Spinal cord (tissue), 9 donors: ENCODE measurements at regions not wholly inside any gene's neighbourhood (a gene's known extent, or its start where the extent isn't known, plus 50 kb on each side); places are given as distances from the start of the nearest gene placed in this dataset.

Source experiments
- DNase-seq, 6 donors: peaks; one replicate each; pipeline versions ENCODE4 v3.0.0 to v3.0.0-alpha.2; 2013 to 2015; ENCODE audit warnings: low spot score in 6 of 6, low read depth in 4 of 6
- H3K27ac ChIP-seq: one replicate; pipeline ENCODE4 v1.5.1; 2013; ENCODE audit warnings: low read depth, low read length, control low read depth
- H3K27me3 ChIP-seq: one replicate; pipeline ENCODE4 v1.6.1; 2013; ENCODE audit warnings: low read length; ENCODE audit not compliant: control insufficient read depth, insufficient read depth
- H3K36me3 ChIP-seq: one replicate; pipeline ENCODE4 v1.6.1; 2013; ENCODE audit warnings: low read length; ENCODE audit not compliant: control insufficient read depth, insufficient read depth
- H3K4me1 ChIP-seq: one replicate; pipeline ENCODE4 v1.6.1; 2013; ENCODE audit warnings: low read length; ENCODE audit not compliant: control insufficient read depth, insufficient read depth
- H3K4me3 ChIP-seq: one replicate; pipeline ENCODE4 v1.5.1; 2013; ENCODE audit warnings: low read depth, low read length, control low read depth
- H3K9me3 ChIP-seq: one replicate; pipeline ENCODE4 v1.6.1; 2013; ENCODE audit warnings: low read length; ENCODE audit not compliant: control insufficient read depth, insufficient read depth
- WGBS: methylation state at CpG from one replicate; pipeline ENCODE4 v1.1.5; 2013; ENCODE audit warnings: missing lambda C conversion rate; ENCODE audit not compliant: insufficient coverage; 5-methylcytosine and 5-hydroxymethylcytosine counted together
- donor health status: healthy.

DNA sequence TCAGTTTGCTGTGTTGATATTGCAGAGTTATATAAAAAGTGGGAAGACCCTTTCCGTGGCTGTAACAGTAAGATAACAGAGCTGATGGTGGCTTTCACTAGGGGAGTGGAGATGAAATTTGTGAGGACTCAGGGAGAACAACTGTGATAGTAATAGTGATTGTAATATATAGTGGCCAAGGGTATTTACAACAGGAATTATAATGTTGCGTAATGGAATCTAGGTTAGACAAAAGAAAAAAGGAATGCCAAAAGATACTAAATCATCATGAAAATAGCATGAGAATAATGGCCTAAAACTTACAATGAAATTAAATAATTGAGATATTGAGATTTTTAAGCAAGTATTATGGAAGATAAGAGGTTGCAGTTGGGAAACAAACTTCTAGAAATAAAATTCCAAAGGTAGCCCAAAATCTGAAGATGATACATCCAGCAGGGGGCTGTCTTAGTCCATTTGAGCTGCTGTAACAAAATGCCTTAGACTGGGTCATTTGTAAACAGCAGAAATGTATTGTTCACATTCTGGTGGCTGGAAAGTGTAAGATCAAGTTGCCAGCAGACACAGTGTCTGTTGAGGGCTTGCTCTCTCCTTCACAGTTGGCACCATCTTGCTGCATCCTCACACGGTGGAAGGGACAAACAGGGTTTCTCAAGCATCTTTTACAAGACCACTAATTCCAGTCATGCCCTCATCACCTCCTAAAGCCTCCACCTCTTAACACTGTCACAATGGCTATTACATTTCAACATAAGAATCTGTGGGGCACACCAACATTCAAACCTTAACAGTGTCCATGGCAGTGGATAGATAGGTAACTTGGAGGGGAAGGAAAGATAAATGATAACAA lies 711.2 kb downstream of the MRPL39 start:
- peak in 5 of 6 donors; percentile 6 to 58 (median 15) for DNase-seq
- Histone ChIP-seq H3K36me3 (no peaks in the 10 kb centered on the region), H3K4me3 (no peak overlapping the region), H3K27ac (no peak overlapping the region), H3K27me3 (no peaks in the 10 kb centered on the region), H3K4me1 (no peaks in the 10 kb centered on the region), H3K9me3 (no peaks in the 10 kb centered on the region)
- WGBS: 53% methylated on average over 2 of the region's 3 CpGs

DNA sequence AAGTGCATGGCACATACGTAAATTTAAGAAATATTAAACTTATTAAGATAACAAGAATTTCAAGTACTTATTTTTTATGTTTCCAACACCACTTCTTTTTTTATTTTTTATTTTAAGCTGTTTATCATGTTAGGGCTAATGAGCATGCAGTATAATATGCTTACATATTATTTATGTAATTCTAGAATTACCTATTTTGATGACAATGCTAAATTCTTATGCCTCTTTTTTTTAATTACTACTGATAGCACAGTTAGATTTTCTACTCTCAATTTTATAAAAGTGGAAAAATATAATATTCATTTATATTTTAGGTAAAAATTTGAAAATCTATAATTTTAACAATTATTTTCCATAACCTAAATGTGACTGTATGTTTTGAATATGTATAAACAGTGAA lies 713.0 kb downstream of the MRPL39 start:
- DNase-seq: no peak
- H3K27ac ChIP-seq: no peak overlapping the region
- H3K27me3 ChIP-seq: no peaks in the 10 kb centered on the region
- H3K4me1 ChIP-seq: no peaks in the 10 kb centered on the region
- no peak overlapping the region for H3K4me3 ChIP-seq
- no CpG with 5 or more reads among the region's 1 CpG for WGBS
- H3K9me3 ChIP-seq: no peaks in the 10 kb centered on the region
- no peaks in the 10 kb centered on the region for H3K36me3 ChIP-seq

DNA sequence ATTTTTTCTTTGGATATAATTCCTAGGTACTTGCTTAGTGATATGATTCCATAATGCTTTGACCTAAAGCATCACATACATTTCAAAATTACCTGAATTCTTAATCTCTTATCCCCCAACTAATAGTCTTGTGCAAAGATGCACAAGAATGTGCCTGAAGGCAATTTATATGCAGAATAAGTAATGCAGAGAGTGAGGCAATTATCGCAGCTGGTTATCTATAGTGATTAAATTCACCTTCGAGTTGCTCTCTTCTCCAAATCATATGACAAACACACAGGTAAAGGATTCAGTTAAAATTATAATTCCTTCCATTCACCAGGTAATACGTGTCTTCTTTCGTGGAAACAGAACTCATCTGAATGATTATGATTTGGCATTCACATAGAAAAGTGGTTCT lies 717.3 kb downstream of the MRPL39 start:
- Histone ChIP-seq H3K27ac (no peak overlapping the region), H3K9me3 (no peaks in the 10 kb centered on the region), H3K4me1 (no peaks in the 10 kb centered on the region), H3K4me3 (no peak overlapping the region), H3K36me3 (no peaks in the 10 kb centered on the region), H3K27me3 (no peaks in the 10 kb centered on the region)
- peak in 1 of 6 donors; percentile 65 for DNase-seq
- WGBS: no CpG with 5 or more reads among the region's 4 CpGs

DNA sequence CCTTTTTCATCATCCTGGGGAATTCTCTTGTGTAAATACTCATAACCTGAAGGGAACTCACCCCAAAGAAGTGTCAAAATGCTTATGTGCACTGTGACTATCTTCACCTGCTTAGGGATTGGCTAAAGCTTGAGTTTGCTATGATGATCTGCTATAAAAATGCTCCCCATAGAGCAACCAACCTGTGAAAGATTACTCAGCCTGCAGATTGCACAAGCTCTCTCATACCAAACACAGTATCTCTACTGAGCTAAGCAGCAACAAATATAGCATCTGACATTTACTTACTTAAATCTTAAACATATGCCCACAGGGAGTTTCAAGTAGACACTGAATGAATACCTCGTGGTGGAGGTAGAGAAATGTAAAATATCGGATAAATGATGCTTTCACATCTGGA lies 725.8 kb downstream of the MRPL39 start:
- WGBS: 100% methylated on average over 2 of the region's 2 CpGs
- no peaks in the 10 kb centered on the region for H3K4me1 ChIP-seq
- DNase-seq: peak in 1 of 6 donors; percentile 37
- H3K27ac ChIP-seq: no peak overlapping the region
- no peaks in the 10 kb centered on the region for H3K36me3 ChIP-seq
- no peaks in the 10 kb centered on the region for H3K9me3 ChIP-seq
- H3K4me3 ChIP-seq: no peak overlapping the region
- H3K27me3 ChIP-seq: no peaks in the 10 kb centered on the region

DNA sequence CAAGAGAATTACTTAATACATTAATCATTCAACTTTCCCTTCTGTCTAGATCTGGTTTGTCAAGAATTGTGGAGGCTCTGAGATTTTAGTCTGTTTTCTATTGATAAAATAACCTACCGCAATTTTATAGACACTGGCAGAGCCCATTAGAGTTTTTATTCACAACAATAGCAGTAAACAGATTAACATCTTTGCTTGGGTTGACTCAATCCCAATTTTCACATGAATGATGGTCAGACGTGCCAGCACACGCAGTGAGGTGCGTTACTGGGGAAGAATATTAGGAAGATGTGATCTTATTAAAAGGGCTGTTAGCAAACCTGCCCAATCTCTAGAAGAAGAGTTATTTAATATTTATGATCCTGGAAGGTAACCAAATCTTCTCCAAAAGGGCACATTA lies 736.6 kb downstream of the MRPL39 start:
- DNase-seq: no peak
- no peaks in the 10 kb centered on the region for H3K4me1 ChIP-seq
- no peak overlapping the region for H3K4me3 ChIP-seq
- no peaks in the 10 kb centered on the region for H3K36me3 ChIP-seq
- H3K9me3 ChIP-seq: peaks cover 2% of the 10 kb centered on the region
- no peak overlapping the region for H3K27ac ChIP-seq
- WGBS: no CpG with 5 or more reads among the region's 4 CpGs
- no peaks in the 10 kb centered on the region for H3K27me3 ChIP-seq

DNA sequence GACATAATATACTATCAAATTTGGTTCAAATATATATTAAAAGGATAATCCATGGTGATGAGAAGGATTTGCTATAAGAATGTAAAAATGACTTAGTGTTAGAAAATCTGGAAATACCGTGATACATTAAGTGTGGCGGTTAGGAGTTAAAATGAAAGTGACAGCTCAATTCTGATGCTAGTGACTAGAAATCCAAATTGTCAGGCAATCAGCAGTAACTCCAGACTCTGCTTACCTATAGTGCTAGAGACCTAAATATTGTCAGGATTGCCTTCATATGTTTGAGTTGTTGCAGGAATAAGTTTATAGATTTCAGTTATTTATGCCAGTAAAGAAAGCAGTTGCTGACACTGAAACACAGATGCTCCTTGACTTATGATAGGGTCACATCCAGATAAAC lies 737.4 kb downstream of the MRPL39 start:
- H3K4me1 ChIP-seq: no peaks in the 10 kb centered on the region
- H3K36me3 ChIP-seq: no peaks in the 10 kb centered on the region
- no peak overlapping the region for H3K27ac ChIP-seq
- H3K9me3 ChIP-seq: peaks cover 2% of the 10 kb centered on the region
- no peak for DNase-seq
- H3K27me3 ChIP-seq: no peaks in the 10 kb centered on the region
- H3K4me3 ChIP-seq: no peak overlapping the region
- WGBS: 92% methylated on average over 2 of the region's 2 CpGs

DNA sequence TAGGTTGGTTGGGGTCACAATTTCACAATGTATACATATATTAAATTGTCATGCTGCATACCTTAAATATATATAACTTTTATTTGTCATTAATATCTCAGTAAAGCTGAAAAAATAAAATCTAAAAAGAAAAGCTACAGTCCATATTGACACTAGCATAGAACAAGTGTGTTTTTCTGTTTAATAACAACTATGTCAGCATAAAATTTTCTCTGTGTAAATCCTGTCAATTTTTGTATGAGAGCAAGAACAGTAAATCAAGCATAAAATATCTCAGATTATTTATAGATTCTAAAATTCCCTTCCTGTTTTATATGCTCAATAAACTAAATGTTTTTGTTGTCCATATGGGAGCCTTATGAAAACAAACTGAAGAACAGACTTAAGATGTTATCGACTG lies 739.2 kb downstream of the MRPL39 start:
- no CpG with 5 or more reads among the region's 1 CpG for WGBS
- H3K9me3 ChIP-seq: peaks cover 2% of the 10 kb centered on the region
- no peak overlapping the region for H3K4me3 ChIP-seq
- H3K36me3 ChIP-seq: no peaks in the 10 kb centered on the region
- H3K27me3 ChIP-seq: no peaks in the 10 kb centered on the region
- H3K27ac ChIP-seq: no peak overlapping the region
- no peak for DNase-seq
- no peaks in the 10 kb centered on the region for H3K4me1 ChIP-seq

DNA sequence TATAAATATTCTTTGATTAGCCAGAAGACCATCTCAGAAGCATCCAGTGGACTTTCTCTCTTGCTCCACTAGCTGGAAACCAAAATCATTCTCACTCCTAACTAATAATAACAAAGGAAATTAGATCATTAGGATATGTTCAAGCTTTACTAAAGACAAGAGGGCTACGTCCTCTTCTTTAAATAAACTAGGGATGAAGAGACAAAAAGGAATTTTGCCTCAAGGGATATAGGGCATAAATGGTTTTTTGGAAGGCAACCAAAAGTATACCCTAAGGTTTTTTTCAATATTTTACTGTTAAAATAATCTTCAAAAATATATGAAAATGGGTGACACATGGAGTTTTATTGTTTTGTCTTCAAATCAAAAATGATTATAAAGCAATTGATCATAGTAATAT lies 745.8 kb downstream of the MRPL39 start:
- DNase-seq: no peak
- H3K4me1 ChIP-seq: no peaks in the 10 kb centered on the region
- no peak overlapping the region for H3K27ac ChIP-seq
- H3K9me3 ChIP-seq: no peaks in the 10 kb centered on the region
- no CpG with 5 or more reads among the region's 1 CpG for WGBS
- H3K4me3 ChIP-seq: no peak overlapping the region
- no peaks in the 10 kb centered on the region for H3K27me3 ChIP-seq
- H3K36me3 ChIP-seq: no peaks in the 10 kb centered on the region

DNA sequence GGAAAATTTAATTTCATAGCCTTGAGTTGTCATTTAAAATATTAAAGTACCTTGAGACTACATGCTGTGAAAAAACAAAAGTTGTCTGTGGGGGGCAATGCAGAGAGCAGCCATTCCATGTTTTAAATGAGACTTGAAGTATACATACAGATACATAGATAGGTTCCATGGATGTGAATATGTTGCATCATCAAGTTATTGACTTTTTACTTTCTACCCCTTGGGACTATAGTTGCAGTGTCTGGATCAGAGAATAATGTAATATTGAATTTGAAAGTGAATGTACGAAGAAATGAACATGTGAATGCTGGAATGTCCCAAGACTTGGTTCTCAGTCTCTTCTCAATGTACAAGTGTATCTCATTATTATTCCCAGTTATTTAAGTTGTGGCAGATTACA lies 751.0 kb downstream of the MRPL39 start:
- Histone ChIP-seq H3K27me3 (no peaks in the 10 kb centered on the region), H3K36me3 (no peaks in the 10 kb centered on the region), H3K27ac (no peak overlapping the region), H3K4me3 (no peak overlapping the region), H3K9me3 (no peaks in the 10 kb centered on the region), H3K4me1 (no peaks in the 10 kb centered on the region)
- WGBS: no CpG with 5 or more reads among the region's 1 CpG
- DNase-seq: no peak

DNA sequence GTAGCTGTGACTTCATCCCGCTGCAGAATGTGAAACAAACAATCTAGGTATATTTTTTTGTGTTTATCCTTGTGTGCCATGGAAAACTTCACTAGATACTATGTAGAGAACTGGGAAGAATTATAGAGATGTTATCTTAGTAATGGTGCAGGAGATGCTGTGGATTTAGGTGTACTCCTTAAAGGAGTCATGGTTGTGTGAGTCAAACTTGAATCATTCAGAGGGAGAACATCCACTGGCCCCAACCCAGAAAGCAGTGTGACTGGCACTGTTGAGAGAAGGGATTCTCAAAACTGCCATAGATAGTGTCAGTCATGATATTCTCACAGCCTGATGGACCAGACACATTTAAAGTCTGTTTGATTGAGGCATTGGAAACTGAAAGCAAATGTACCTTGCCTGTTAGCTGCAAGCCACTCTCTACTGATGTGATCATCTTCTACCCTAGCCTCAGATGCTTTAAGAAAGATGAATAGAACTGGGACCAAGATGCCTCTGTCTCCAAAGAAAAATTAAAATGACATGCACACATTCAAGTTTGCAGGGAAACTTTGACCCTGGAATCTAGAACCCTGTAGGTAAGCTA lies 754.6 kb downstream of the MRPL39 start:
- Histone ChIP-seq H3K4me3 (no peak overlapping the region), H3K27me3 (no peaks in the 10 kb centered on the region), H3K9me3 (no peaks in the 10 kb centered on the region), H3K36me3 (no peaks in the 10 kb centered on the region), H3K4me1 (no peaks in the 10 kb centered on the region), H3K27ac (no peak overlapping the region)
- WGBS: no CpG with 5 or more reads among the region's 1 CpG
- DNase-seq: no peak
